WTC11 (cell line): ENCODE measurements at regions not wholly inside any gene's neighbourhood (a gene's known extent, or its start where the extent isn't known, plus 50 kb on each side); places are given as distances from the start of the nearest gene placed in this dataset.

Experiments used
- ATAC-seq: fragments of 200-7000 bp; cut with Tn5 transposase; 2 replicates; pipeline ENCODE4 v1.10.0; 2021; ENCODE audit warnings: mild to moderate bottlenecking, moderate library complexity
- CTCF ChIA-PET: fragments of 300-600 bp; sonication (Branson Sonifier 250); formaldehyde crosslinking; loops from one replicate; lab custom pipeline; 2021; ENCODE audit warnings: antibody characterized with exemption; lab: Charles Lee
- POLR2A ChIA-PET: fragments of 350-600 bp; sonication (Branson Sonifier 250); formaldehyde crosslinking; loops from one replicate; lab custom pipeline; 2021; ENCODE audit warnings: antibody characterized with exemption; lab: Charles Lee
- DNase-seq: peaks from one replicate; pipeline ENCODE4 v3.0.0; 2021; ENCODE audit warnings: low spot score
- H3K27ac Mint-ChIP-seq: 2 replicates; pipeline ENCODE4 v1.8.0; 2021; ENCODE audit warnings: mixed read lengths
- H3K27me3 Mint-ChIP-seq: 2 replicates; pipeline ENCODE4 v1.8.0; 2021; ENCODE audit warnings: low read depth, mild to moderate bottlenecking, moderate library complexity, mixed read lengths
- H3K36me3 Mint-ChIP-seq: 2 replicates; pipeline ENCODE4 v1.8.0; 2021; ENCODE audit warnings: mixed read lengths
- H3K4me1 Mint-ChIP-seq: 2 replicates; pipeline ENCODE4 v1.8.0; 2022; ENCODE audit warnings: mixed read lengths
- H3K4me3 Mint-ChIP-seq: 2 replicates; pipeline ENCODE4 v1.8.0; 2021; ENCODE audit warnings: mild to moderate bottlenecking, moderate library complexity, mixed read lengths
- H3K9me3 Mint-ChIP-seq: 2 replicates; pipeline ENCODE4 v1.8.0; 2021; ENCODE audit warnings: mixed read lengths
- ATF6 ChIP-seq: sonication (generic); formaldehyde crosslinking; IDR thresholded peaks from 2 replicates; pipeline ENCODE4 v1.8.1; 2023; ENCODE audit warnings: mild to moderate bottlenecking, missing genetic modification reagents
- CBFB ChIP-seq: sonication (generic); formaldehyde crosslinking; IDR thresholded peaks from 2 replicates; pipeline ENCODE4 v1.8.1; 2022; ENCODE audit warnings: mild to moderate bottlenecking, low read depth, missing genetic modification reagents
- CTCF ChIP-seq: fragments of 200-600 bp; IDR thresholded peaks from 2 replicates; pipeline ENCODE4 v1.8.0; 2022; ENCODE audit warnings: antibody characterized with exemption
- E2F1 ChIP-seq: sonication (generic); formaldehyde crosslinking; IDR thresholded peaks from 2 replicates; pipeline ENCODE4 v1.8.0; 2022; ENCODE audit warnings: mild to moderate bottlenecking, missing genetic modification reagents
- GABPB1 ChIP-seq: sonication (generic); formaldehyde crosslinking; IDR thresholded peaks from 2 replicates; pipeline ENCODE4 v1.8.1; 2023; ENCODE audit warnings: mild to moderate bottlenecking, missing genetic modification reagents
- GTF2I ChIP-seq: fragments of 250-450 bp; sonication (Bioruptor Pico); conservative IDR thresholded peaks from 2 replicates; pipeline ENCODE4 v1.4.0; 2021; ENCODE audit warnings: mild to moderate bottlenecking
- IRF1 ChIP-seq: sonication (generic); formaldehyde crosslinking; IDR thresholded peaks from 2 replicates; pipeline ENCODE4 v1.8.0; 2023; ENCODE audit warnings: missing genetic modification reagents
- JUN ChIP-seq: sonication (generic); formaldehyde crosslinking; IDR thresholded peaks from 2 replicates; pipeline ENCODE4 v1.8.0; 2023; ENCODE audit warnings: mild to moderate bottlenecking, missing genetic modification reagents
- KAT7 ChIP-seq: sonication (generic); formaldehyde crosslinking; IDR thresholded peaks from 2 replicates; pipeline ENCODE4 v1.8.1; 2023; ENCODE audit warnings: missing genetic modification reagents, mild to moderate bottlenecking, borderline replicate concordance
- NR2C2 ChIP-seq: sonication (generic); formaldehyde crosslinking; IDR thresholded peaks from 2 replicates; pipeline ENCODE4 v1.8.0; 2022; ENCODE audit warnings: mild to moderate bottlenecking, missing genetic modification reagents
- PRDM15 ChIP-seq: sonication (generic); formaldehyde crosslinking; IDR thresholded peaks from 2 replicates; pipeline ENCODE4 v1.8.0; 2022; ENCODE audit warnings: missing genetic modification reagents
- PREB ChIP-seq: sonication (generic); formaldehyde crosslinking; IDR thresholded peaks from 2 replicates; pipeline ENCODE4 v1.8.1; 2022; ENCODE audit warnings: mild to moderate bottlenecking, missing genetic modification reagents, moderate library complexity, borderline replicate concordance
- TP53 ChIP-seq: sonication (generic); formaldehyde crosslinking; IDR thresholded peaks from 2 replicates; pipeline ENCODE4 v1.8.1; 2023; ENCODE audit warnings: mild to moderate bottlenecking, missing genetic modification reagents
- ZBTB43 ChIP-seq: sonication (generic); formaldehyde crosslinking; IDR thresholded peaks from 2 replicates; pipeline ENCODE4 v1.8.1; 2023; ENCODE audit warnings: mild to moderate bottlenecking, missing genetic modification reagents
- ZNF512 ChIP-seq: sonication (generic); formaldehyde crosslinking; IDR thresholded peaks from 2 replicates; pipeline ENCODE4 v1.8.1; 2022; ENCODE audit warnings: missing genetic modification reagents, borderline replicate concordance

- no peak for TF ChIP-seq ZBTB43 (CRISPR knock-in tag)
- TF ChIP-seq PRDM15 (CRISPR knock-in tag): no peak
- no peak for TF ChIP-seq GABPB1 (CRISPR knock-in tag)
- no peak for TF ChIP-seq TP53 (CRISPR knock-in tag)
- no peak for TF ChIP-seq NR2C2
These were observed 96.6 kb upstream of the E2F7 start (continued) for GRCh38 chr12:77161944-77162343.

GRCh38 chr12:77160931-77161330 is 95.6 kb upstream of the E2F7 start:
- Mint-ChIP-seq H3K4me1 (peaks cover 20% of the 10 kb centered on the region), H3K27ac (no peak overlapping the region), H3K4me3 (no peak overlapping the region), H3K27me3 (no peaks in the 10 kb centered on the region), H3K9me3 (no peaks in the 10 kb centered on the region), H3K36me3 (no peaks in the 10 kb centered on the region)
- CTCF ChIA-PET: interaction anchor here (1.4 to 2.2 kb wide), 2 partner anchors 8 to 164 kb away, joined by 5 to 21 read pairs; no protein-coding TSS in a partner anchor
- POLR2A ChIA-PET: no interaction called here
- TF ChIP-seq CBFB (CRISPR knock-in tag): no peak
- no peak for TF ChIP-seq PREB (CRISPR knock-in tag)
- TF ChIP-seq E2F1 (CRISPR knock-in tag): no peak
- no peak for TF ChIP-seq ATF6 (CRISPR knock-in tag)
- no peak for TF ChIP-seq CTCF
- no peak for TF ChIP-seq KAT7 (CRISPR knock-in tag)
- TF ChIP-seq IRF1: no peak
- TF ChIP-seq JUN (CRISPR knock-in tag): no peak
- TF ChIP-seq GTF2I (CRISPR knock-in tag): no peak
- no peak for TF ChIP-seq NR2C2
- TF ChIP-seq ZNF512: no peak
- no peak for DNase-seq
- no peak for ATAC-seq
